Pancreas (tissue), 10 donors: ENCODE measurements at regions not wholly inside any gene's neighbourhood (a gene's known extent, or its start where the extent isn't known, plus 50 kb on each side); places are given as distances from the start of the nearest gene placed in this dataset.

Experiments
- ATAC-seq, 4 donors: fragments of 200-7000 bp; cut with Tn5 transposase; one replicate each; pipeline versions ENCODE4 v1.8.0 to v1.9.1; 2020; ENCODE audit warnings: mild to moderate bottlenecking in 4 of 4, moderate library complexity in 4 of 4
- DNase-seq, 6 donors: peaks; one replicate each; pipeline ENCODE4 v3.0.0-alpha.2; 2020
- FAIRE-seq: peaks from 2 replicates; lab custom pipeline; 2012; peaks lifted over from hg19 to GRCh38; lab: Jason Lieb, UNC
- H3K27ac ChIP-seq, 4 donors: fragments of 200-600 bp; sonication (generic); 1 replicate in 3 of 4; 2 replicates in 1 of 4; pipeline versions ENCODE4 v1.5.0 to v1.8.0; 2020
- H3K27me3 ChIP-seq, 4 donors: fragments of 200-600 bp; one replicate each; pipeline ENCODE4 v1.8.0; 2021
- H3K36me3 ChIP-seq, 3 donors: fragments of 200-600 bp; sonication (generic) in 1 of 3; one replicate each; pipeline versions ENCODE4 v1.5.0 to v1.8.0; 2020 to 2021
- H3K4me1 ChIP-seq, 3 donors: fragments of 200-600 bp; one replicate each; pipeline ENCODE4 v1.8.0; 2021
- H3K4me3 ChIP-seq, 4 donors: fragments of 200-600 bp; sonication (generic) in 2 of 4; one replicate each; pipeline versions ENCODE4 v1.5.0 to v1.8.0; 2020 to 2021
- H3K9me3 ChIP-seq, 4 donors: fragments of 200-600 bp; one replicate each; pipeline ENCODE4 v1.8.0; 2021
- CTCF ChIP-seq, 4 donors: fragments of 200-600 bp; sonication (generic) in 3 of 4; IDR thresholded peaks; one replicate each; pipeline versions ENCODE4 v1.5.0 to v1.8.0; 2021; ENCODE audit warnings: antibody characterized with exemption in 4 of 4
- WGBS, 2 donors: extraction: QIAGEN DNeasy Blood & Tissue Kit; methylation state at CpG; one replicate each; pipeline ENCODE4 v1.1.7; 2013; 5-methylcytosine and 5-hydroxymethylcytosine counted together
- intact Hi-C, 3 donors: fragments of 100-400 bp; cut with DNase I; formaldehyde crosslinking; loops; one replicate each; pipeline versions ENCODE4 v1.11.1 to v1.14.2; 2022
- donor health status: healthy with polysubstance abuse.
- donor health status: DM: no; HTN: no; CAD: no; lungs with moderate emphysema.
- donor health status: DM: no; HTN: no; CAD: no.
- donor health status: control.
- donor health status: control.
- donor health status: Bipolar disorder and iron deficiency.
- donor health status: DM: yes; HTN: yes; CAD: no.
- donor health status: DM: no; HTN: no; CAD: no.
- donor health status: DM: no; HTN: no; CAD: no.
- donor health status: DM: yes; HTN: yes; CAD: no.

- DNase-seq (peak; percentile 40 to 73 (median 60)), ATAC-seq (peak; percentile 70 to 97 (median 95)), FAIRE-seq (no peak)
- TF ChIP-seq CTCF (IDR thresholded peaks at IDR 0.05), result peak in 3 of 4 donors; percentile 55 to 66 (median 56)
- Histone ChIP-seq H3K4me3 (no peak overlapping the region), H3K36me3 (no peaks in the 10 kb centered on the region), H3K4me1 (no peaks in the 10 kb centered on the region), H3K27me3 (no peaks in the 10 kb centered on the region), H3K9me3 (no peaks in the 10 kb centered on the region), H3K27ac (no peak overlapping the region)
- WGBS, 2 donors, result 44 to 49% methylated on average over 7 of the region's 7 CpGs
- intact Hi-C loops, result no loop called here
Measured at GRCh38 chr2:185291035-185291647, 447.5 kb upstream of the FSIP2 start.

- Histone ChIP-seq H3K4me3 (no peak overlapping the region), H3K9me3 (no peaks in the 10 kb centered on the region), H3K36me3 (no peaks in the 10 kb centered on the region), H3K4me1 (no peaks in the 10 kb centered on the region), H3K27ac (no peak overlapping the region), H3K27me3 (no peaks in the 10 kb centered on the region)
- TF ChIP-seq CTCF (IDR thresholded peaks at IDR 0.05), result no peak
- 77 to 84% methylated on average over 5 of the region's 5 CpGs for WGBS, 2 donors
- peak in 1 of 6 donors; percentile 13 for DNase-seq
- no peak for FAIRE-seq
- intact Hi-C loops, result no loop called here
- ATAC-seq, result no peak
Measured at GRCh38 chr2:185299867-185300266, 438.7 kb upstream of the FSIP2 start.

GRCh38 chr2:185306119-185306518, 432.5 kb upstream of the FSIP2 start:
- Histone ChIP-seq H3K36me3 (no peaks in the 10 kb centered on the region), H3K27ac (no peak overlapping the region), H3K4me3 (no peak overlapping the region), H3K27me3 (no peaks in the 10 kb centered on the region), H3K9me3 (no peaks in the 10 kb centered on the region), H3K4me1 (no peaks in the 10 kb centered on the region)
- 84 to 88% methylated on average over 1 of the region's 1 CpG for WGBS, 2 donors
- ATAC-seq, result no peak
- TF ChIP-seq CTCF (IDR thresholded peaks at IDR 0.05), result no peak
- intact Hi-C loops, result no loop called here
- no peak for FAIRE-seq
- DNase-seq, result no peak

GRCh38 chr2:185316383-185316782, 422.2 kb upstream of the FSIP2 start:
- no peak overlapping the region for H3K4me3 ChIP-seq
- no peak for FAIRE-seq
- no peak for TF ChIP-seq CTCF (IDR thresholded peaks at IDR 0.05)
- H3K9me3 ChIP-seq, result no peaks in the 10 kb centered on the region
- no peak for DNase-seq
- H3K27me3 ChIP-seq, result no peaks in the 10 kb centered on the region
- H3K4me1 ChIP-seq, result peaks cover 0 to 4% (median 0%) of the 10 kb centered on the region in 3 donors
- no peak overlapping the region for H3K27ac ChIP-seq
- no peak for ATAC-seq
- intact Hi-C loops, result no loop called here
- WGBS, 2 donors, result 42 to 45% methylated on average over 2 of the region's 2 CpGs
- no peaks in the 10 kb centered on the region for H3K36me3 ChIP-seq

DNA sequence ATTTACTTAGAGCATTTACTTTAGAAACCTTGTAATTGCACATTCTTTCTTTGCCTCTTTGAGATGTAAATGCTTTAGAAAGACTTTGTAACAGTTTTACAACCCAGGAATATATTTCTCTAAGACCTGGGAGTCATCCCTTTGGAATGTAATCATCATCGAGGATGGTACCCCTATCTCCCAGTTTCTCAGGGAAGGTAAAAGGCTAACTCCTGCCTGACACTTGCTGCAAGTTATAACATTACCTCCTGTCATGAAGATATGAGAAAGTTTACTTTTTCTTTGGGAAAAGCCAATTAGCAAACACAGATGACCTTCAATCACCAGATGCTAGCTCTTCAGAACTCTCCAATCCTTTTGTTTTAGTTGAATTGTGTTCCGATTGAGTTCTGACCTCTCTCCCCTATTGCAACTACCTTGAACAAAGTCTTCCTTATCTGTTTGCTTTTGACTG, 420.3 kb upstream of the FSIP2 start:
- no peak overlapping the region for H3K27ac ChIP-seq
- TF ChIP-seq CTCF (IDR thresholded peaks at IDR 0.05), result no peak
- no peak for ATAC-seq
- H3K9me3 ChIP-seq, result no peaks in the 10 kb centered on the region
- H3K36me3 ChIP-seq, result no peaks in the 10 kb centered on the region
- peaks cover 0 to 4% (median 0%) of the 10 kb centered on the region in 3 donors for H3K4me1 ChIP-seq
- FAIRE-seq, result no peak
- 12 to 13% methylated on average over 2 of the region's 2 CpGs for WGBS, 2 donors
- no peak overlapping the region for H3K4me3 ChIP-seq
- H3K27me3 ChIP-seq, result no peaks in the 10 kb centered on the region
- intact Hi-C loops, result no loop called here
- DNase-seq, result no peak
